GM23338 (cell line): ENCODE measurements at regions not wholly inside any gene's neighbourhood (a gene's known extent, or its start where the extent isn't known, plus 50 kb on each side); places are given as distances from the start of the nearest gene placed in this dataset.

Experiments used
- ATAC-seq: fragments of 200-7000 bp; cut with Tn5 transposase; 3 replicates; pipeline ENCODE4 v1.9.1; 2020
- DNase-seq: peaks from one replicate; pipeline ENCODE4 v3.0.0-alpha.2; 2015; ENCODE audit warnings: low spot score
- H2AFZ ChIP-seq: fragments of 200-600 bp; sonication (generic); 2 replicates; pipeline ENCODE4 v1.8.0; 2016; ENCODE audit warnings: antibody characterized with exemption, mild to moderate bottlenecking, moderate library complexity
- H3F3A ChIP-seq: fragments of 200-600 bp; sonication (generic); replicated peaks from 2 replicates; pipeline ENCODE4 v1.8.0; 2017; ENCODE audit warnings: antibody characterized with exemption, mixed run types, low read depth
- H3K27ac ChIP-seq: fragments of 200-600 bp; sonication (generic); 2 replicates; pipeline ENCODE4 v1.6.1; 2016; ENCODE audit warnings: low read depth
- H3K27me3 ChIP-seq: fragments of 200-600 bp; sonication (generic); 2 replicates; pipeline ENCODE4 v1.8.0; 2016; ENCODE audit warnings: mild to moderate bottlenecking, mixed run types, moderate library complexity; ENCODE audit not compliant: insufficient read depth
- H3K36me3 ChIP-seq: fragments of 200-600 bp; sonication (generic); 2 replicates; pipeline ENCODE4 v1.8.0; 2016; ENCODE audit warnings: mild to moderate bottlenecking; ENCODE audit not compliant: insufficient read depth
- H3K4me1 ChIP-seq: fragments of 200-600 bp; sonication (generic); 2 replicates; pipeline ENCODE4 v1.8.0; 2016; ENCODE audit warnings: mild to moderate bottlenecking, moderate library complexity; ENCODE audit not compliant: insufficient read depth
- H3K4me2 ChIP-seq: fragments of 200-600 bp; sonication (generic); 2 replicates; pipeline ENCODE4 v1.7.1; 2017; ENCODE audit warnings: mixed run types
- H3K4me3 ChIP-seq: fragments of 200-600 bp; sonication (generic); 2 replicates; pipeline ENCODE4 v1.6.1; 2016; ENCODE audit warnings: mixed run types
- H3K79me2 ChIP-seq: fragments of 200-600 bp; sonication (generic); replicated peaks from 2 replicates; pipeline ENCODE4 v1.8.0; 2017; ENCODE audit warnings: mild to moderate bottlenecking; ENCODE audit not compliant: insufficient read depth
- H3K9me2 ChIP-seq: fragments of 200-600 bp; sonication (generic); 2 replicates; pipeline ENCODE4 v1.8.0; 2017; ENCODE audit not compliant: insufficient read depth
- H4K20me1 ChIP-seq: fragments of 200-600 bp; sonication (generic); replicated peaks from 2 replicates; pipeline ENCODE4 v1.8.0; 2017; ENCODE audit warnings: mild to moderate bottlenecking; ENCODE audit not compliant: insufficient read depth
- H3K27ac Mint-ChIP-seq: 2 replicates; pipeline ENCODE4 v1.8.0; 2020; ENCODE audit warnings: inconsistent platforms, mild to moderate bottlenecking, moderate library complexity, mixed read lengths
- H3K27me3 Mint-ChIP-seq: 3 replicates; pipeline ENCODE4 v1.8.0; 2022; ENCODE audit warnings: low read depth, mild to moderate bottlenecking, moderate library complexity, mixed read lengths, inconsistent platforms; ENCODE audit not compliant: insufficient read depth, poor library complexity
- H3K36me3 Mint-ChIP-seq: 3 replicates; pipeline ENCODE4 v1.8.0; 2021; ENCODE audit warnings: low read depth, mild to moderate bottlenecking, inconsistent platforms, moderate library complexity, mixed read lengths
- H3K4me1 Mint-ChIP-seq: 3 replicates; pipeline ENCODE4 v1.8.0; 2020; ENCODE audit warnings: mild to moderate bottlenecking, inconsistent platforms, mixed read lengths
- H3K4me3 Mint-ChIP-seq: 3 replicates; pipeline ENCODE4 v1.8.0; 2021; ENCODE audit warnings: moderate library complexity, mild to moderate bottlenecking, inconsistent platforms, mixed read lengths
- H3K9me3 Mint-ChIP-seq: 3 replicates; pipeline ENCODE4 v1.8.0; 2020; ENCODE audit warnings: moderate library complexity, mild to moderate bottlenecking, inconsistent platforms, mixed read lengths
- CREB1 ChIP-seq: fragments of 250-450 bp; sonication (Bioruptor Pico); IDR thresholded peaks from 2 replicates; pipeline ENCODE4 v1.5.0; 2020; ENCODE audit warnings: low read depth, mild to moderate bottlenecking, moderate library complexity
- EZH2phosphoT487 ChIP-seq: fragments of 200-600 bp; sonication (generic); IDR thresholded peaks from one replicate; pipeline ENCODE4 v1.8.1; 2018; ENCODE audit warnings: antibody characterized with exemption; ENCODE audit not compliant: unreplicated experiment
- JUNB ChIP-seq: IDR thresholded peaks from one replicate; pipeline ENCODE4 v1.6.1; 2016; ENCODE audit warnings: antibody characterized with exemption; ENCODE audit not compliant: unreplicated experiment
- NANOG ChIP-seq: IDR thresholded peaks from 2 replicates; pipeline ENCODE4 v1.6.1; 2016; ENCODE audit warnings: antibody characterized with exemption, borderline replicate concordance
- POLR2AphosphoS5 ChIP-seq: IDR thresholded peaks from 2 replicates; pipeline ENCODE4 v1.6.1; 2016; ENCODE audit warnings: antibody characterized with exemption, low read depth
- STAT1 ChIP-seq: IDR thresholded peaks from one replicate; pipeline ENCODE4 v1.6.1; 2016; ENCODE audit warnings: antibody characterized with exemption; ENCODE audit not compliant: unreplicated experiment
- ZNF114 ChIP-seq: fragments of 250-450 bp; sonication (Bioruptor Pico); IDR thresholded peaks from 2 replicates; pipeline ENCODE4 v1.5.0; 2020; ENCODE audit warnings: mild to moderate bottlenecking, moderate library complexity
- ZNF331 ChIP-seq: fragments of 250-450 bp; sonication (Bioruptor Pico); IDR thresholded peaks from 2 replicates; pipeline ENCODE4 v1.5.0; 2020; ENCODE audit warnings: low read depth, mild to moderate bottlenecking, moderate library complexity
- TF ChIP-seq, protein P1 (sequence below), 2 experiments: fragments of 200-600 bp in 1 of 2; sonication (generic) in 1 of 2; conservative IDR thresholded peaks; 2 replicates each; pipeline versions ENCODE4 v1.5.1 to v1.6.1; 2016 to 2017; ENCODE audit warnings: antibody characterized with exemption in 2 of 2, low read depth in 2 of 2, mild to moderate bottlenecking in 2 of 2, moderate library complexity in 1 of 2

DNA sequence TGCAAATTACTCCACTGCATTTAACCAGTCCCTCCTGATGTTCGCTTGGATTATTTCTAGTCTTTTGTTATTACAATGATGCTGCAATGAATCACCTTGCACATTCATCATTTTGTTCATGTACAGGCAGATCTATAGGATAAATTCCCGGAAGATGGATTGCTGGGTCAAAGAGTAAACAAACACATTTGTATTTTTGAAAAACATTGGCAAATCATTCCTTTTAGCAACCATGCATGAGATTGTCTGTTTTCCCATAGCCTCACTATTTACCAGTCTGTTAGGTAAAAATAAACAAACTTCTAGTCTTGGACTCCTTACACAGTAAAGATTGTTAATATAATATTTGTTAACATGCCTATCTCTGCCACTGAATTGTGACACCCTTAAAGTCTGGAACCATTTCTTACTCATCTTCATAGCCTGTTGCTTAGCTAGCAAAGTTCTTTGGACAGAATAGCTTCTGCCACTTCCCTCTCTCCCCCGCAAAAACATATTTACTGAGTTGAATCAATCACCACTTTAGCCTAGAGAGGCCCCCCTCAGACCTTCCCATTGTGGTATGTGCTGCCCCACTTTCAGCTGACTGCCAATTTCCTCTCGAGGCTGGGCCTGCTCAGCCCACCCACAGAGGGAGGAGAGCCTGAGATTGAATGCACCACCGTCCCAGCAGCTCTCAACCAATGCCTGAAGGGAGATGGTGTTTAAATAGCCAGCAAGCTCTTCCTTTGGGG lies 108.4 kb upstream of the ATXN3L start:
- Histone ChIP-seq H3K27ac (no peak overlapping the region), H2AFZ (no peak overlapping the region), H3K9me2 (no peaks in the 10 kb centered on the region), H3F3A (no peaks in the 10 kb centered on the region), H3K4me1 (no peaks in the 10 kb centered on the region; the same call in 1 of the 2 replicates), H3K4me3 (no peak overlapping the region), H3K79me2 (no peaks in the 10 kb centered on the region), H3K36me3 (no peaks in the 10 kb centered on the region), H3K4me2 (no peak overlapping the region), H3K27me3 (no peaks in the 10 kb centered on the region), H4K20me1 (no peaks in the 10 kb centered on the region)
- Mint-ChIP-seq H3K4me3 (no peak overlapping the region), H3K27me3 (peaks cover 1% of the 10 kb centered on the region), H3K27ac (peak overlapping the region; percentile 40; the same call in 1 of the 2 replicates), H3K36me3 (no peaks in the 10 kb centered on the region), H3K4me1 (peaks cover 20% of the 10 kb centered on the region), H3K9me3 (no peaks in the 10 kb centered on the region; the same call in 2 of the 3 replicates)
- ATAC-seq (peak; percentile 42; the same call in 2 of the 3 replicates), DNase-seq (peak; percentile 26)
- TF ChIP-seq NANOG (0 out of 2 replicates have a peak, but pooled peaks have one; percentile 25), CREB1 (CRISPR knock-in tag) (no peak)

DNA sequence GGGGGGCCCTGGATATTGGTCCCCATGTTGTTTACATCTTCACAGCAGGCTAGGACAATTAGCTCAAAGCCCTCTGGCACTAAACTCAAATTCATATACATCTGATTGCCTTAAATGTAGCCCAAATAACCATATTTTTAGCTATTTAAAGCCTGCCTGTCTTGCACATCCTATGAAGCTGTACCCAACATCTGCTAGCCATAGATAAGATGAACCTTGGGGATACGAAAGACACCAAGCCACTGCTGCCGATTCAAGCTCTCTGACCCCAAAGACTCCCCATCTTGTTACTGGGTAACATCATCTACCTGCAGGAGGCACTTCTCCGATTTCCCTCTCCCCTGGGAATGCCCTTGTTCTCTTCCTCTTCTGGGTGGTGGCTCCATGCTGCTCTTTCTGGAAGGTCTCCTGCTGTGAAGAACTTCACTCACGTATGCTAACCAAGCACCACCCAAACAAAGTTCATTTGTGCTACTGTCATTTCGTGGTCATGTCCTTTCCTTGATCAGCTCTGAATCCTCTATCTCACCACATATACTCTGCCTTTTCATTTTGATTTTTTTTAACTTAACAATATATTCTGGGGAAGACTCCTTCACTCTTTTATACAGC lies 107.7 kb upstream of the ATXN3L start:
- Histone ChIP-seq H3K27me3 (no peaks in the 10 kb centered on the region), H3K79me2 (no peaks in the 10 kb centered on the region), H4K20me1 (no peaks in the 10 kb centered on the region), H3K4me1 (no peaks in the 10 kb centered on the region; the same call in 1 of the 2 replicates), H3F3A (no peaks in the 10 kb centered on the region), H2AFZ (no peak overlapping the region), H3K4me3 (no peak overlapping the region), H3K36me3 (no peaks in the 10 kb centered on the region), H3K4me2 (no peak overlapping the region), H3K27ac (no peak overlapping the region), H3K9me2 (no peaks in the 10 kb centered on the region)
- Mint-ChIP-seq H3K4me1 (peaks cover 23% of the 10 kb centered on the region), H3K4me3 (no peak overlapping the region), H3K27ac (no peak overlapping the region), H3K36me3 (no peaks in the 10 kb centered on the region), H3K27me3 (peaks cover 1% of the 10 kb centered on the region), H3K9me3 (no peaks in the 10 kb centered on the region; the same call in 2 of the 3 replicates)
- TF ChIP-seq STAT1 (no peak), ZNF114 (no peak)
- ATAC-seq (no peak), DNase-seq (no peak)

DNA sequence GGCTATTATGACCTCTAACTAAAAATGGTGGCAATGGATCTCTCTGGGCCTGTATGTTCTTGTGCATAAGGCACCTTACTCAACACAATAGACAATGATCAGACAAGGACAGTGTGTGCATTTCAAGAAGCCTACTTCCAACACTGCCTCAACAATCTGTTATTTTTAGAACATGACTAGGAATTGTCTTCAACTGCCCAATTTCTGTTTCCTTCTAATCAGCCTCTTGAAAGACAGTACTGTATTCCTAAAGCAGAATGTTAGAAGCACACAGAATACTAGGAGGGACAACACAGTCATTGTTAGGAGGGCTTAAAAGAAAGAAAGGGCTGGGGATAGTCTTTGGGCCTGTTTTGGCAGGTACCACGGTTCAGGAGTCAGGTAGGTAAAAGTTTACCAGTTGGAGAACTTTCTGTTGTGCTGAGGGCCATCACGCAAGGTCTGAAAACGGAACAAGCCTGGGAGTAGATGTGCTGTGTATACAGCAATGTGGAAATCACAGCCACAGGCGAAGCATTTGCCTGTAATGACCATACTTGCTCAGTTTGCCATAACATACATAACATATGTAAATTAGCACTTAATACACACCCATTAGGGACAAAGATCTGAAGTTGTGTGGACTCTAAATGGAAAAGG lies 100.8 kb upstream of the ATXN3L start:
- Mint-ChIP-seq H3K4me3 (no peak overlapping the region), H3K9me3 (no peaks in the 10 kb centered on the region; the same call in 1 of the 3 replicates)
- no peak for ATAC-seq
- TF ChIP-seq JUNB (no peak), NANOG (no peak), STAT1 (no peak), CREB1 (CRISPR knock-in tag) (no peak), EZH2phosphoT487 (no peak), POLR2AphosphoS5 (no peak), ZNF331 (CRISPR knock-in tag) (no peak)
- TF ChIP-seq, protein P1, sequence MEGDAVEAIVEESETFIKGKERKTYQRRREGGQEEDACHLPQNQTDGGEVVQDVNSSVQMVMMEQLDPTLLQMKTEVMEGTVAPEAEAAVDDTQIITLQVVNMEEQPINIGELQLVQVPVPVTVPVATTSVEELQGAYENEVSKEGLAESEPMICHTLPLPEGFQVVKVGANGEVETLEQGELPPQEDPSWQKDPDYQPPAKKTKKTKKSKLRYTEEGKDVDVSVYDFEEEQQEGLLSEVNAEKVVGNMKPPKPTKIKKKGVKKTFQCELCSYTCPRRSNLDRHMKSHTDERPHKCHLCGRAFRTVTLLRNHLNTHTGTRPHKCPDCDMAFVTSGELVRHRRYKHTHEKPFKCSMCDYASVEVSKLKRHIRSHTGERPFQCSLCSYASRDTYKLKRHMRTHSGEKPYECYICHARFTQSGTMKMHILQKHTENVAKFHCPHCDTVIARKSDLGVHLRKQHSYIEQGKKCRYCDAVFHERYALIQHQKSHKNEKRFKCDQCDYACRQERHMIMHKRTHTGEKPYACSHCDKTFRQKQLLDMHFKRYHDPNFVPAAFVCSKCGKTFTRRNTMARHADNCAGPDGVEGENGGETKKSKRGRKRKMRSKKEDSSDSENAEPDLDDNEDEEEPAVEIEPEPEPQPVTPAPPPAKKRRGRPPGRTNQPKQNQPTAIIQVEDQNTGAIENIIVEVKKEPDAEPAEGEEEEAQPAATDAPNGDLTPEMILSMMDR (conservative IDR thresholded peaks at IDR 0.05; ENCODE audit: low read depth in 2 of 2) = no peak

More for the DNA sequence above, 100.8 kb upstream of the ATXN3L start:
- H2AFZ ChIP-seq = no peak overlapping the region
- H3K4me3 ChIP-seq = no peak overlapping the region
- Mint-ChIP-seq H3K36me3 (no peaks in the 10 kb centered on the region; the same call in 2 of the 3 replicates), H3K27me3 (peaks cover 4% of the 10 kb centered on the region), H3K27ac (no peak overlapping the region), H3K4me1 (peaks cover 9% of the 10 kb centered on the region)
- DNase-seq = no peak
- no peaks in the 10 kb centered on the region for H3K36me3 ChIP-seq
- H3K9me2 ChIP-seq = no peaks in the 10 kb centered on the region
- H3K4me2 ChIP-seq = no peak overlapping the region
- H3F3A ChIP-seq = no peaks in the 10 kb centered on the region
- H3K27me3 ChIP-seq = no peaks in the 10 kb centered on the region
- no peaks in the 10 kb centered on the region for H3K79me2 ChIP-seq
- H3K4me1 ChIP-seq = no peaks in the 10 kb centered on the region
- H4K20me1 ChIP-seq = no peaks in the 10 kb centered on the region
- H3K27ac ChIP-seq = no peak overlapping the region
